ENCODE measurements at regions not wholly inside any gene's neighbourhood (a gene's known extent, or its start where the extent isn't known, plus 50 kb on each side); places are given as distances from the start of the nearest gene placed in this dataset.

GRCh38 chr7:18216270-18216669, 188.6 kb upstream of the PRPS1L1 start:
- Histone ChIP-seq H4K91ac (ENCODE audit: low read depth, low read length) (no peak overlapping the region), H2BK5ac (ENCODE audit: low read depth, low read length, poor library complexity) (no peak overlapping the region), H3K36me3 (ENCODE audit: control insufficient read depth in 1 of 2, insufficient read depth in 2 of 2, low read length in 2 of 2) (no peaks in the 10 kb centered on the region), H3K23ac (ENCODE audit: low read length) (no peak overlapping the region), H2AK5ac (ENCODE audit: low read length) (no peak overlapping the region), H3K4me2 (ENCODE audit: low read length) (no peak overlapping the region), H3K14ac (ENCODE audit: low read length) (no peak overlapping the region), H2BK12ac (ENCODE audit: low read length) (no peak overlapping the region), H4K8ac (ENCODE audit: low read depth, low read length) (no peak overlapping the region), H3K9me3 (ENCODE audit: insufficient read depth, low read depth, low read length) (no peaks in the 10 kb centered on the region), H3K79me2 (ENCODE audit: control insufficient read depth, insufficient read depth, low read length, poor library complexity) (no peaks in the 10 kb centered on the region), H2BK120ac (ENCODE audit: insufficient read depth, low read length, poor library complexity) (no peak overlapping the region), H2AFZ (ENCODE audit: insufficient read depth, low read length, poor library complexity) (no peak overlapping the region), H3K4me3 (ENCODE audit: low read depth, low read length) (no peak overlapping the region), H3K79me1 (ENCODE audit: low read length) (no peaks in the 10 kb centered on the region), H3K27ac (ENCODE audit: low read depth, low read length) (no peak overlapping the region), H3K27me3 (ENCODE audit: insufficient read depth, low read length) (no peaks in the 10 kb centered on the region), H3K4ac (ENCODE audit: low read depth, low read length) (no peak overlapping the region), H4K12ac (ENCODE audit: low read depth, low read length) (no peak overlapping the region), H3K9ac (ENCODE audit: low read length) (no peak overlapping the region), H3K18ac (ENCODE audit: low read length) (no peak overlapping the region), H3K4me1 (ENCODE audit: control insufficient read depth in 1 of 2, insufficient read depth in 2 of 2, low read length in 2 of 2) (no peaks in the 10 kb centered on the region)
- DNase-seq: no peak
- WGBS (ENCODE audit: extremely low coverage, insufficient coverage, insufficient read length): no CpG with 5 or more reads among the region's 2 CpGs

- no peak overlapping the region for H2BK5ac ChIP-seq (ENCODE audit: low read depth, low read length, poor library complexity)
- no peak overlapping the region for H4K8ac ChIP-seq (ENCODE audit: low read depth, low read length)
- no peaks in the 10 kb centered on the region for H3K79me1 ChIP-seq (ENCODE audit: low read length)
- no peak overlapping the region for H2BK120ac ChIP-seq (ENCODE audit: insufficient read depth, low read length, poor library complexity)
- no peak overlapping the region for H4K12ac ChIP-seq (ENCODE audit: low read depth, low read length)
- H3K79me2 ChIP-seq (ENCODE audit: control insufficient read depth, insufficient read depth, low read length, poor library complexity): no peaks in the 10 kb centered on the region
- H2AK5ac ChIP-seq (ENCODE audit: low read length): no peak overlapping the region
- H2AFZ ChIP-seq (ENCODE audit: insufficient read depth, low read length, poor library complexity): no peak overlapping the region
- H3K27me3 ChIP-seq (ENCODE audit: insufficient read depth, low read length): no peaks in the 10 kb centered on the region
- H3K14ac ChIP-seq (ENCODE audit: low read length): no peak overlapping the region
- H3K27ac ChIP-seq (ENCODE audit: low read depth, low read length): no peak overlapping the region
- WGBS (ENCODE audit: extremely low coverage, insufficient coverage, insufficient read length): no CpG with 5 or more reads among the region's 2 CpGs
- H3K4me3 ChIP-seq (ENCODE audit: low read depth, low read length): no peak overlapping the region
- H3K23ac ChIP-seq (ENCODE audit: low read length): no peak overlapping the region
- H3K4ac ChIP-seq (ENCODE audit: low read depth, low read length): no peak overlapping the region
- H3K4me2 ChIP-seq (ENCODE audit: low read length): no peak overlapping the region
- no peaks in the 10 kb centered on the region for H3K36me3 ChIP-seq (ENCODE audit: control insufficient read depth in 1 of 2, insufficient read depth in 2 of 2, low read length in 2 of 2)
- H4K91ac ChIP-seq (ENCODE audit: low read depth, low read length): no peak overlapping the region
- no peak overlapping the region for H3K9ac ChIP-seq (ENCODE audit: low read length)
- H2BK12ac ChIP-seq (ENCODE audit: low read length): no peak overlapping the region
- H3K9me3 ChIP-seq (ENCODE audit: insufficient read depth, low read depth, low read length): no peaks in the 10 kb centered on the region
- no peaks in the 10 kb centered on the region for H3K4me1 ChIP-seq (ENCODE audit: control insufficient read depth in 1 of 2, insufficient read depth in 2 of 2, low read length in 2 of 2)
- H3K18ac ChIP-seq (ENCODE audit: low read length): no peak overlapping the region
- no peak for DNase-seq
Measured at GRCh38 chr7:18221377-18222293, 194.0 kb upstream of the PRPS1L1 start.

GRCh38 chr7:18222636-18223035, 195.0 kb upstream of the PRPS1L1 start:
- no peak overlapping the region for H2AK5ac ChIP-seq (ENCODE audit: low read length)
- H3K9me3 ChIP-seq (ENCODE audit: insufficient read depth, low read depth, low read length): no peaks in the 10 kb centered on the region
- no peak overlapping the region for H3K23ac ChIP-seq (ENCODE audit: low read length)
- H3K36me3 ChIP-seq (ENCODE audit: control insufficient read depth in 1 of 2, insufficient read depth in 2 of 2, low read length in 2 of 2): no peaks in the 10 kb centered on the region
- no peak overlapping the region for H3K4me2 ChIP-seq (ENCODE audit: low read length)
- no peaks in the 10 kb centered on the region for H3K27me3 ChIP-seq (ENCODE audit: insufficient read depth, low read length)
- no peak overlapping the region for H3K4me3 ChIP-seq (ENCODE audit: low read depth, low read length)
- no peaks in the 10 kb centered on the region for H3K4me1 ChIP-seq (ENCODE audit: control insufficient read depth in 1 of 2, insufficient read depth in 2 of 2, low read length in 2 of 2)
- no peak overlapping the region for H4K8ac ChIP-seq (ENCODE audit: low read depth, low read length)
- no peak overlapping the region for H3K14ac ChIP-seq (ENCODE audit: low read length)
- no peak overlapping the region for H2BK120ac ChIP-seq (ENCODE audit: insufficient read depth, low read length, poor library complexity)
- H2BK12ac ChIP-seq (ENCODE audit: low read length): no peak overlapping the region
- H3K79me2 ChIP-seq (ENCODE audit: control insufficient read depth, insufficient read depth, low read length, poor library complexity): no peaks in the 10 kb centered on the region
- no peak overlapping the region for H2BK5ac ChIP-seq (ENCODE audit: low read depth, low read length, poor library complexity)
- no peak overlapping the region for H3K4ac ChIP-seq (ENCODE audit: low read depth, low read length)
- no peak overlapping the region for H4K12ac ChIP-seq (ENCODE audit: low read depth, low read length)
- no peak overlapping the region for H3K18ac ChIP-seq (ENCODE audit: low read length)
- no peak overlapping the region for H3K9ac ChIP-seq (ENCODE audit: low read length)
- no peaks in the 10 kb centered on the region for H3K79me1 ChIP-seq (ENCODE audit: low read length)
- H4K91ac ChIP-seq (ENCODE audit: low read depth, low read length): no peak overlapping the region
- no peak overlapping the region for H2AFZ ChIP-seq (ENCODE audit: insufficient read depth, low read length, poor library complexity)
- H3K27ac ChIP-seq (ENCODE audit: low read depth, low read length): no peak overlapping the region
- no peak for DNase-seq

- Histone ChIP-seq H4K91ac (ENCODE audit: low read depth, low read length) (no peak overlapping the region), H3K4me1 (ENCODE audit: control insufficient read depth in 1 of 2, insufficient read depth in 2 of 2, low read length in 2 of 2) (no peaks in the 10 kb centered on the region), H3K23ac (ENCODE audit: low read length) (no peak overlapping the region), H3K4ac (ENCODE audit: low read depth, low read length) (no peak overlapping the region), H3K18ac (ENCODE audit: low read length) (no peak overlapping the region), H3K79me1 (ENCODE audit: low read length) (no peaks in the 10 kb centered on the region), H3K79me2 (ENCODE audit: control insufficient read depth, insufficient read depth, low read length, poor library complexity) (no peaks in the 10 kb centered on the region), H3K4me2 (ENCODE audit: low read length) (no peak overlapping the region), H2AK5ac (ENCODE audit: low read length) (no peak overlapping the region), H3K9me3 (ENCODE audit: insufficient read depth, low read depth, low read length) (no peaks in the 10 kb centered on the region), H3K14ac (ENCODE audit: low read length) (no peak overlapping the region), H2BK12ac (ENCODE audit: low read length) (no peak overlapping the region), H2AFZ (ENCODE audit: insufficient read depth, low read length, poor library complexity) (no peak overlapping the region), H3K27ac (ENCODE audit: low read depth, low read length) (no peak overlapping the region), H3K9ac (ENCODE audit: low read length) (no peak overlapping the region), H3K4me3 (ENCODE audit: low read depth, low read length) (no peak overlapping the region), H2BK120ac (ENCODE audit: insufficient read depth, low read length, poor library complexity) (no peak overlapping the region), H4K8ac (ENCODE audit: low read depth, low read length) (no peak overlapping the region), H2BK5ac (ENCODE audit: low read depth, low read length, poor library complexity) (no peak overlapping the region), H3K27me3 (ENCODE audit: insufficient read depth, low read length) (no peaks in the 10 kb centered on the region), H4K12ac (ENCODE audit: low read depth, low read length) (no peak overlapping the region), H3K36me3 (ENCODE audit: control insufficient read depth in 1 of 2, insufficient read depth in 2 of 2, low read length in 2 of 2) (no peaks in the 10 kb centered on the region)
- DNase-seq: no peak
- no CpG with 5 or more reads among the region's 1 CpG for whole genome bisulfite sequencing (ENCODE audit: extremely low coverage, insufficient coverage, insufficient read length)
Measured at GRCh38 chr7:18224138-18224537, 196.5 kb upstream of the PRPS1L1 start.

All from trophoblast cell (in vitro differentiated cells and primary cell).